ENCODE measurements at regions not wholly inside any gene's neighbourhood (a gene's known extent, or its start where the extent isn't known, plus 50 kb on each side); places are given as distances from the start of the nearest gene placed in this dataset.
"Not testable (repeated sequence)": the region's sequence is repeated elsewhere in the genome, so short reads cannot be mapped to it uniquely, and the experiment has no call there.

GRCh38 chr10:34045571-34046190, 711.2 kb upstream of the NRP1 start:
- Histone ChIP-seq H3K4me1 (ENCODE audit: low read depth) (no peaks in the 10 kb centered on the region), H3K9me3 (no peaks in the 10 kb centered on the region), H3K4me3 (no peak overlapping the region), H3K36me3 (ENCODE audit: low read depth) (no peaks in the 10 kb centered on the region)
- no peak for TF ChIP-seq CTCF (IDR thresholded peaks at IDR 0.05)
- no peak for ATAC-seq
- intact Hi-C loops (cut with DNase I, micrococcal nuclease) = no loop called here
- DNase-seq = no peak

- DNase-seq (no peak), ATAC-seq (no peak)
- intact Hi-C loops (cut with DNase I, micrococcal nuclease) = no loop called here
These were observed 707.4 kb upstream of the NRP1 start for GRCh38 chr10:34041871-34042270.

GRCh38 chr10:34037499-34037898, 703.0 kb upstream of the NRP1 start:
- no peaks in the 10 kb centered on the region for H3K4me1 ChIP-seq (ENCODE audit: low read depth)
- DNase-seq = no peak
- ATAC-seq = no peak
- intact Hi-C loops (cut with DNase I, micrococcal nuclease) = no loop called here
- H3K9me3 ChIP-seq = no peaks in the 10 kb centered on the region
- no peak for TF ChIP-seq CTCF (IDR thresholded peaks at IDR 0.05)
- H3K4me3 ChIP-seq = no peak overlapping the region
- no peaks in the 10 kb centered on the region for H3K36me3 ChIP-seq (ENCODE audit: low read depth)

More at GRCh38 chr10:34041871-34042270, 707.4 kb upstream of the NRP1 start:
- Histone ChIP-seq H3K36me3 (ENCODE audit: low read depth) (no peaks in the 10 kb centered on the region), H3K9me3 (no peaks in the 10 kb centered on the region), H3K4me3 (no peak overlapping the region), H3K4me1 (ENCODE audit: low read depth) (no peaks in the 10 kb centered on the region)
- no peak for TF ChIP-seq CTCF (IDR thresholded peaks at IDR 0.05)

- not testable (repeated sequence) for ATAC-seq
These were observed 700.8 kb upstream of the NRP1 start for GRCh38 chr10:34035241-34035790.

GRCh38 chr10:34033078-34033477, 698.6 kb upstream of the NRP1 start:
- intact Hi-C loops (cut with DNase I, micrococcal nuclease) = no loop called here
- Histone ChIP-seq H3K4me1 (ENCODE audit: low read depth) (no peaks in the 10 kb centered on the region), H3K4me3 (no peak overlapping the region), H3K36me3 (ENCODE audit: low read depth) (no peaks in the 10 kb centered on the region), H3K9me3 (no peaks in the 10 kb centered on the region)
- TF ChIP-seq CTCF (IDR thresholded peaks at IDR 0.05) = no peak
- ATAC-seq (no peak), DNase-seq (no peak)

More at GRCh38 chr10:34035241-34035790, 700.8 kb upstream of the NRP1 start:
- H3K36me3 ChIP-seq (ENCODE audit: low read depth); H3K9me3 ChIP-seq; intact Hi-C loops (cut with DNase I, micrococcal nuclease); H3K4me1 ChIP-seq (ENCODE audit: low read depth); DNase-seq; H3K4me3 ChIP-seq: not testable (repeated sequence)

- no peak for TF ChIP-seq CTCF (IDR thresholded peaks at IDR 0.05)
- H3K9me3 ChIP-seq = no peaks in the 10 kb centered on the region
- intact Hi-C loops (cut with DNase I, micrococcal nuclease) = no loop called here
- no peaks in the 10 kb centered on the region for H3K4me1 ChIP-seq (ENCODE audit: low read depth)
- DNase-seq = no peak
- no peak overlapping the region for H3K4me3 ChIP-seq
- no peak for ATAC-seq
- H3K36me3 ChIP-seq (ENCODE audit: low read depth) = no peaks in the 10 kb centered on the region
These were observed 698.1 kb upstream of the NRP1 start for GRCh38 chr10:34032564-34032963.

Measured in mucosa of descending colon (tissue), 3 donors.